Retina (tissue), 1 donor: ENCODE measurements at regions not wholly inside any gene's neighbourhood (a gene's known extent, or its start where the extent isn't known, plus 50 kb on each side); places are given as distances from the start of the nearest gene placed in this dataset.
"Not testable (repeated sequence)": the region's sequence is repeated elsewhere in the genome, so short reads cannot be mapped to it uniquely, and the experiment has no call there.

Source experiments
- DNase-seq: peaks from one replicate; pipeline ENCODE4 v3.0.0-alpha.2; 2016

GRCh38 chr7:65631236-65631635, 241.6 kb upstream of the VKORC1L1 start:
- DNase-seq = not testable (repeated sequence)

GRCh38 chr7:65633587-65634404, 239.1 kb upstream of the VKORC1L1 start:
- not testable (repeated sequence) for DNase-seq

- not testable (repeated sequence) for DNase-seq
These were observed 234.0 kb upstream of the VKORC1L1 start for GRCh38 chr7:65638918-65639317.

- DNase-seq = not testable (repeated sequence)
These were observed 233.2 kb upstream of the VKORC1L1 start for GRCh38 chr7:65639717-65640116.

GRCh38 chr7:65643498-65643897, 229.4 kb upstream of the VKORC1L1 start:
- DNase-seq = not testable (repeated sequence)

GRCh38 chr7:65647153-65647964, 225.5 kb upstream of the VKORC1L1 start:
- not testable (repeated sequence) for DNase-seq

GRCh38 chr7:65651174-65651573, 221.7 kb upstream of the VKORC1L1 start:
- not testable (repeated sequence) for DNase-seq

- not testable (repeated sequence) for DNase-seq
These were observed 220.9 kb upstream of the VKORC1L1 start for GRCh38 chr7:65651826-65652592.

- DNase-seq = not testable (repeated sequence)
These were observed 220.2 kb upstream of the VKORC1L1 start for GRCh38 chr7:65652669-65653068.

- DNase-seq = not testable (repeated sequence)
These were observed 216.2 kb upstream of the VKORC1L1 start for GRCh38 chr7:65656494-65657188.

GRCh38 chr7:65683362-65683761, 189.5 kb upstream of the VKORC1L1 start:
- DNase-seq = not testable (repeated sequence)

GRCh38 chr7:65699026-65699714, 173.7 kb upstream of the VKORC1L1 start:
- not testable (repeated sequence) for DNase-seq

GRCh38 chr7:65699715-65700356, 173.0 kb upstream of the VKORC1L1 start:
- not testable (repeated sequence) for DNase-seq

- not testable (repeated sequence) for DNase-seq
These were observed 153.6 kb upstream of the VKORC1L1 start for GRCh38 chr7:65719123-65719798.

GRCh38 chr7:65722361-65722792, 150.5 kb upstream of the VKORC1L1 start:
- peak; percentile 54 for DNase-seq

GRCh38 chr7:65727182-65727581, 145.7 kb upstream of the VKORC1L1 start:
- DNase-seq = not testable (repeated sequence)

- no peak for DNase-seq
These were observed 141.7 kb upstream of the VKORC1L1 start for GRCh38 chr7:65731129-65731528.

GRCh38 chr7:65731562-65732035, 141.3 kb upstream of the VKORC1L1 start:
- DNase-seq = peak; percentile 68

GRCh38 chr7:65744406-65744805, 128.5 kb upstream of the VKORC1L1 start:
- DNase-seq = no peak

GRCh38 chr7:65746398-65746669, 126.5 kb upstream of the VKORC1L1 start:
- no peak for DNase-seq

- DNase-seq = no peak
These were observed 123.8 kb upstream of the VKORC1L1 start for GRCh38 chr7:65749039-65749438.
